Parathyroid adenoma (tissue), 2 donors: ENCODE measurements at regions not wholly inside any gene's neighbourhood (a gene's known extent, or its start where the extent isn't known, plus 50 kb on each side); places are given as distances from the start of the nearest gene placed in this dataset.

Experiments
- H2AFZ ChIP-seq: fragments of 300-600 bp; sonication (generic); one replicate; pipeline ENCODE4 v1.7.0; 2017; ENCODE audit warnings: antibody characterized with exemption, mild to moderate bottlenecking
- H3K27ac ChIP-seq: fragments of 300-600 bp; sonication (generic); one replicate; pipeline ENCODE4 v1.7.0; 2017
- H3K27me3 ChIP-seq: fragments of 300-600 bp; sonication (generic); one replicate; pipeline ENCODE4 v1.7.0; 2017; ENCODE audit warnings: low read length; ENCODE audit not compliant: control insufficient read depth, insufficient read depth
- H3K36me3 ChIP-seq: fragments of 300-600 bp; sonication (generic); one replicate; pipeline ENCODE4 v1.7.0; 2017; ENCODE audit warnings: low read length; ENCODE audit not compliant: control insufficient read depth, insufficient read depth
- H3K4me1 ChIP-seq: fragments of 300-600 bp; sonication (generic); one replicate; pipeline ENCODE4 v1.7.0; 2017; ENCODE audit warnings: control low read depth
- H3K4me2 ChIP-seq: fragments of 300-600 bp; sonication (generic); one replicate; pipeline ENCODE4 v1.7.0; 2017; ENCODE audit warnings: low read length
- H3K4me3 ChIP-seq: fragments of 300-600 bp; sonication (generic); one replicate; pipeline ENCODE4 v1.7.0; 2017; ENCODE audit warnings: low read depth, low read length
- H3K79me2 ChIP-seq: fragments of 300-600 bp; sonication (generic); one replicate; pipeline ENCODE4 v1.7.0; 2017; ENCODE audit warnings: control low read depth
- H3K9ac ChIP-seq: fragments of 300-600 bp; sonication (generic); one replicate; pipeline ENCODE4 v1.7.0; 2017; ENCODE audit warnings: mild to moderate bottlenecking
- H3K9me3 ChIP-seq: fragments of 300-600 bp; sonication (generic); one replicate; pipeline ENCODE4 v1.7.0; 2017; ENCODE audit warnings: low read length; ENCODE audit not compliant: control insufficient read depth
- CTCF ChIP-seq: fragments of 300-600 bp; sonication (generic); IDR thresholded peaks from one replicate; pipeline ENCODE4 v1.7.0; 2017; ENCODE audit warnings: antibody characterized with exemption, mild to moderate bottlenecking
- donor health status: primary hyperparathyroidism.

DNA sequence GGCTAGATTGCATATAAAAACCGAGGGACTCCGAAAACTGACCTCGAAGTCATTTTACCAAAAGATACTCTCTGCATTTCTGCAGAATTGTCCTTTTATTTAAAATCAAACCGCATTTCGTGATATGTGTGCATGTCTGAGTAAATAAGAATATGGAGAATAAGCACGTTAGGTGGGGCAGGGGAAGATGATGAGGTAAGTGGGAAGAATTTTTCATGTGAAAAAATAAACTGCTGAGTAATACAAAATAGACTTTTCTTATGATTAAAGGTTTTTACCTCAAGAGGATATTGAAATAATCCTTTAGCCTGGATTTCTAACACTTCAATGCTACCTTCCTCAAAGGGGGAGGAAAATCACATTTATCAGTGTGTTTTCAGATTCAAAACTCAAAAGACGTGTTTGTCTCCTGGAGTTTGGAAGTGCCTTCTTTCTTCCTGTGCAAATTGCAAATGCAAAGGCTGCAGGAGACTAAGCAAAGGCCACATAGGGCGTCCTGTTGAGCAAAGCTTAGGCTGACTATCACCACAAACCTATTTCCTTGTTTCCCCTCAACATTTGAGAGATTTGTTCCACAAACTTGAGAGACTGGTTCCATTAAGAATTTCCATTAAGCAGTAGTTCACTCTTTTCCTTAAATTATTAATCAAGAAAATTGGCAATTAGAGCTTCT lies 813.5 kb downstream of the MCTP2 start:
- no peaks in the 10 kb centered on the region for H3K79me2 ChIP-seq
- no peaks in the 10 kb centered on the region for H3K27me3 ChIP-seq
- no peak overlapping the region for H2AFZ ChIP-seq
- no peak overlapping the region for H3K4me2 ChIP-seq
- H3K27ac ChIP-seq = no peak overlapping the region
- H3K9me3 ChIP-seq = no peaks in the 10 kb centered on the region
- no peaks in the 10 kb centered on the region for H3K4me1 ChIP-seq
- no peak overlapping the region for H3K9ac ChIP-seq
- no peak for TF ChIP-seq CTCF
- H3K36me3 ChIP-seq = no peaks in the 10 kb centered on the region
- H3K4me3 ChIP-seq = no peak overlapping the region

- no peak for TF ChIP-seq CTCF
- Histone ChIP-seq H3K4me3 (no peak overlapping the region), H3K27ac (no peak overlapping the region), H3K4me1 (no peaks in the 10 kb centered on the region), H2AFZ (no peak overlapping the region), H3K9me3 (no peaks in the 10 kb centered on the region), H3K27me3 (no peaks in the 10 kb centered on the region), H3K4me2 (no peak overlapping the region), H3K9ac (no peak overlapping the region), H3K36me3 (no peaks in the 10 kb centered on the region), H3K79me2 (no peaks in the 10 kb centered on the region)
Measured at GRCh38 chr15:95051861-95052260, 820.5 kb downstream of the MCTP2 start.

GRCh38 chr15:95059346-95059905 lies 828.1 kb downstream of the MCTP2 start:
- no peaks in the 10 kb centered on the region for H3K4me1 ChIP-seq
- H3K27ac ChIP-seq = no peak overlapping the region
- no peak overlapping the region for H3K4me3 ChIP-seq
- TF ChIP-seq CTCF = no peak
- H3K27me3 ChIP-seq = no peaks in the 10 kb centered on the region
- no peak overlapping the region for H3K9ac ChIP-seq
- no peaks in the 10 kb centered on the region for H3K36me3 ChIP-seq
- no peaks in the 10 kb centered on the region for H3K9me3 ChIP-seq
- no peaks in the 10 kb centered on the region for H3K79me2 ChIP-seq
- no peak overlapping the region for H3K4me2 ChIP-seq
- H2AFZ ChIP-seq = no peak overlapping the region

DNA sequence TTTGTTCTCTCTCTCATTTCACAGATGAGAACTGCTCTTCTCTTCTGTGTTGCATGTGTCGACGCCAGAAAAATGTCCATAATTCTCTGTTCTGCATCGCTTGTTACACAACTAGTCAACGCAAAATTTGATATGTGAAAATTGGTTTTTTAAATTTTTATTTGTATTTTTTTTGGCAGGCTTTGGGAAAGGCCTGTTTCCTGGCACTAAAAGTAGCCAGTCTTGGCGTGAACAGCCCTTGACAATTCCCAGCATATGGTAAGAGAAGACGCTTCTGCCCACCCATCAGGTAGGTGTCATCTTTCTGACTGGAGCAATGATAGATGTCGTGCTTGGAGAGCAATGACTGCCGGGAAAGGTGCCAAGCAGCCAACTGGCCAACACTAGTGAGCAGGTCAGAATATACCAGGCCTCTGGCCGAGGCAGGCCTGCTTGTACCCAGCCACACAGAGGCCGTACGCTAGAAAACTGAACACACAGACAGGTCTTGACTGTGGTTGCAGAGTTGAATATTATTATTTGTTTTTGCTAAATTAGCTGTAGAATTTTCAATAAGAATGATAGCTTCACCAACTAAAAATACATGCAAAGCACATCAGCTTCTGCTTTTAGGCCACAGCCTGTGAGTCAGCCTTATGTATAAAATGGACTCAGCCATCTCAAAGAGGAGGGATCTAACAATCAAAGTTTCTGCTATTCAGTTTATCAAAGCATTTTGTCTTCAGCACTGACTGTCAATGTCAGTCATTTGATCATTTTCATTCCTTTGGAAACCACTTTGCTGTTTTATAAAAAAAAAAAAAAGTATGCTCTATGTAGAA lies 837.5 kb downstream of the MCTP2 start:
- Histone ChIP-seq H3K27me3 (no peaks in the 10 kb centered on the region), H3K4me1 (no peaks in the 10 kb centered on the region), H3K9me3 (no peaks in the 10 kb centered on the region), H3K36me3 (no peaks in the 10 kb centered on the region), H3K9ac (no peak overlapping the region), H3K79me2 (no peaks in the 10 kb centered on the region), H3K27ac (no peak overlapping the region), H3K4me2 (no peak overlapping the region), H2AFZ (no peak overlapping the region), H3K4me3 (no peak overlapping the region)
- no peak for TF ChIP-seq CTCF
